ENCODE measurements at regions not wholly inside any gene's neighbourhood (a gene's known extent, or its start where the extent isn't known, plus 50 kb on each side); places are given as distances from the start of the nearest gene placed in this dataset.

GRCh38 chr7:12494687-12495024 lies 75.9 kb upstream of the SCIN start:
- no peak for DNase-seq (ENCODE audit: low read depth)
- TF ChIP-seq MYC (IDR thresholded peaks at IDR 0.05; ENCODE audit: low read depth, low read length) = no peak
- TF ChIP-seq, protein P1, sequence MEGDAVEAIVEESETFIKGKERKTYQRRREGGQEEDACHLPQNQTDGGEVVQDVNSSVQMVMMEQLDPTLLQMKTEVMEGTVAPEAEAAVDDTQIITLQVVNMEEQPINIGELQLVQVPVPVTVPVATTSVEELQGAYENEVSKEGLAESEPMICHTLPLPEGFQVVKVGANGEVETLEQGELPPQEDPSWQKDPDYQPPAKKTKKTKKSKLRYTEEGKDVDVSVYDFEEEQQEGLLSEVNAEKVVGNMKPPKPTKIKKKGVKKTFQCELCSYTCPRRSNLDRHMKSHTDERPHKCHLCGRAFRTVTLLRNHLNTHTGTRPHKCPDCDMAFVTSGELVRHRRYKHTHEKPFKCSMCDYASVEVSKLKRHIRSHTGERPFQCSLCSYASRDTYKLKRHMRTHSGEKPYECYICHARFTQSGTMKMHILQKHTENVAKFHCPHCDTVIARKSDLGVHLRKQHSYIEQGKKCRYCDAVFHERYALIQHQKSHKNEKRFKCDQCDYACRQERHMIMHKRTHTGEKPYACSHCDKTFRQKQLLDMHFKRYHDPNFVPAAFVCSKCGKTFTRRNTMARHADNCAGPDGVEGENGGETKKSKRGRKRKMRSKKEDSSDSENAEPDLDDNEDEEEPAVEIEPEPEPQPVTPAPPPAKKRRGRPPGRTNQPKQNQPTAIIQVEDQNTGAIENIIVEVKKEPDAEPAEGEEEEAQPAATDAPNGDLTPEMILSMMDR (IDR thresholded peaks at IDR 0.05; ENCODE audit: low read depth, low read length) = peak; percentile 19
- no peak overlapping the region for H3K4me3 ChIP-seq (ENCODE audit: low read depth, low read length)

DNA sequence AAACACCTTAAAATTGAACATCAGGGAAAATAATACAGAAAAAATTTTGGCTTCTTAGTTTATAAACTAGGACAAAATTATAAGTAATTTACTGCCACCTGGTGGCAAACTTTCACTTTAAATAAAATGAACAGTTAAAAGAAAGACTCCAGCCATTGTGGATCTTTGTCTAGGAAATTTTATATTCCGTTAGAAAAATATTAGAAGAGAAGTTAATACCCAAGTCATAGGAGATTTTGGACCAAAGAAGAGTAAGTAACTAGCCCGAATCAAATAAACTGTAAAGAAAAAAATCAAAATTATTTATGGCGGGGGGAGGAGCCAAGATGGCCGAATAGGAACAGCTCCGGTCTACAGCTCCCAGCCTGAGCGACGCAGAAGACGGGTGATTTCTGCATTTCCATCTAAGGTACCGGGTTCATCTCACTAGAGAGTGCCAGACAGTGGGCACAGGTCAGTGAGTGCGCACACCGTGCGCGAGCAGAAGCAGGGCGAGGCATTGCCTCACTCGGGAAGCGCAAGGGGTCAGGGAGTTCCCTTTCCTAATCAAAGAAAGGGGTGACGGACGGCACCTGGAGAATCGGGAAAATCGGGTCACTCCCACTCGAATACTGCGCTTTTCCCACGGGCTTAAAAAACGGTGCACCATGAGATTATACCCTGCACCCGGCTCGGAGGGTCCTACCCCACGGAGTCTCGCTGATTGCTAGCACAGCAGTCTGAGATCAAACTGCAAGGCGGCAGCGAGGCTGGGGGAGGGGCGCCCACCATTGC lies 73.4 kb upstream of the SCIN start:
- peak overlapping the region; percentile 53 for H3K4me3 ChIP-seq (ENCODE audit: low read depth, low read length)

GRCh38 chr7:12504149-12504548 lies 66.4 kb upstream of the SCIN start:
- TF ChIP-seq POLR2A (IDR thresholded peaks at IDR 0.05; ENCODE audit: extremely low read depth, insufficient read length) (no peak), MYC (IDR thresholded peaks at IDR 0.05; ENCODE audit: low read depth, low read length) (no peak)
- TF ChIP-seq, protein P2, sequence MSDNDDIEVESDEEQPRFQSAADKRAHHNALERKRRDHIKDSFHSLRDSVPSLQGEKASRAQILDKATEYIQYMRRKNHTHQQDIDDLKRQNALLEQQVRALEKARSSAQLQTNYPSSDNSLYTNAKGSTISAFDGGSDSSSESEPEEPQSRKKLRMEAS (IDR thresholded peaks at IDR 0.05; ENCODE audit: low read depth, low read length) = no peak
- TF ChIP-seq, protein P1 (IDR thresholded peaks at IDR 0.05; ENCODE audit: low read depth, low read length) = no peak
- DNase-seq (ENCODE audit: low read depth) = no peak
- no peak overlapping the region for H3K4me3 ChIP-seq (ENCODE audit: low read depth, low read length)

More for the DNA sequence above, 73.4 kb upstream of the SCIN start:
- peak; percentile 63 for DNase-seq (ENCODE audit: low read depth)

GRCh38 chr7:12508005-12508404 lies 62.5 kb upstream of the SCIN start:
- no peak for DNase-seq (ENCODE audit: low read depth)
- no peak overlapping the region for H3K4me3 ChIP-seq (ENCODE audit: low read depth, low read length)
- TF ChIP-seq MYC (IDR thresholded peaks at IDR 0.05; ENCODE audit: low read depth, low read length) (no peak), POLR2A (IDR thresholded peaks at IDR 0.05; ENCODE audit: extremely low read depth, insufficient read length) (no peak)
- TF ChIP-seq, protein P1 (IDR thresholded peaks at IDR 0.05; ENCODE audit: low read depth, low read length) = no peak
- TF ChIP-seq, protein P2 (IDR thresholded peaks at IDR 0.05; ENCODE audit: low read depth, low read length) = no peak

DNA sequence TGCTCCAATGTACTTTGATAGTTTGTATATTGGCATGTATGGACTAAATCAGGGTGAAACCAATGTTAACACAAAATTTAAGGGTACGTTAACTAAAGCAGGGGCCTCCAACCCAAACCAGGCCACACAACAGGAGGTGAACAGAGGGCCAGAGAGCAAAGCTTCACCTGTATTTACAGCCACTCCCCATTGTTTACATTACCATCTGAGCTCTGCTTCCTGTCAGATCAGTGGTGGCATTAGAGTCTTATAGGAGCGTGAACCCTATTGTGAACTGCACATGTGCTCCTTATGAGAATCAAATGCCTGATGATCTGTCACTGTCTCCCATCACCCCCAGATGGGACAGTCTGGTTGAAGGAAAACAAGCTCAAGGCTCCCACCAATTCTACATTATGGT lies 62.0 kb upstream of the SCIN start:
- TF ChIP-seq, protein P2 (IDR thresholded peaks at IDR 0.05; ENCODE audit: low read depth, low read length) = no peak
- TF ChIP-seq POLR2A (IDR thresholded peaks at IDR 0.05; ENCODE audit: extremely low read depth, insufficient read length) (no peak), MYC (IDR thresholded peaks at IDR 0.05; ENCODE audit: low read depth, low read length) (no peak)
- TF ChIP-seq, protein P1 (IDR thresholded peaks at IDR 0.05; ENCODE audit: low read depth, low read length) = no peak
- DNase-seq (ENCODE audit: low read depth) = no peak
- H3K4me3 ChIP-seq (ENCODE audit: low read depth, low read length) = no peak overlapping the region

DNA sequence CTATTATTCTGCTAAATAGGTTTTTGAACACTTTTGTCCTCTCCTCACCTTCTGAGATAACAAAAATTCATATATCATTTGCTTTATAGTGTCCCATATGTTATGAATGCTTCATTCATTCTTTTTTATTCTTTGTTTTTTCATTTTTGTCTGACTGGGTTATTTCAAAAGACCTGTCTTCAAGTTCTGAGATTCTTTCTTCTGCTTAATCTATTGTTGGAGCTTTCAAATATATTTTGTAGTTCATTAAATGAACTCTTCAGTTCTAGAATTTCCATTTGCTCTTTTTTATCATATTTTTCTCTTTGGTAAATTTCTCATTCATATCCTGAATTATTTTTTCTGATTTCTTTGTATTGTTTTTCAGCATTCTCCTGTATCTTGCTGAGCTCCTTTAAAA lies 53.1 kb upstream of the SCIN start:
- no peak for TF ChIP-seq MYC (IDR thresholded peaks at IDR 0.05; ENCODE audit: low read depth, low read length)
- TF ChIP-seq, protein P2 (IDR thresholded peaks at IDR 0.05; ENCODE audit: low read depth, low read length) = no peak
- TF ChIP-seq POLR2A (IDR thresholded peaks at IDR 0.05; ENCODE audit: extremely low read depth, insufficient read length) = no peak
- TF ChIP-seq, protein P1 (IDR thresholded peaks at IDR 0.05; ENCODE audit: low read depth, low read length) = no peak
- no peak overlapping the region for H3K4me3 ChIP-seq (ENCODE audit: low read depth, low read length)
- DNase-seq (ENCODE audit: low read depth) = no peak
